Loucy (cell line): ENCODE measurements at regions not wholly inside any gene's neighbourhood (a gene's known extent, or its start where the extent isn't known, plus 50 kb on each side); places are given as distances from the start of the nearest gene placed in this dataset.

Source experiments
- EZH2phosphoT487 ChIP-seq: fragments of 200-600 bp; IDR thresholded peaks from 2 replicates; pipeline ENCODE4 v1.6.1; 2018; ENCODE audit warnings: antibody characterized with exemption, mild to moderate bottlenecking, moderate library complexity, borderline replicate concordance
- TF ChIP-seq, protein P1 (sequence below): fragments of 200-600 bp; sonication (generic); conservative IDR thresholded peaks from 2 replicates; pipeline ENCODE4 v1.5.1; 2014; ENCODE audit warnings: mild to moderate bottlenecking, antibody characterized with exemption, low read length

DNA sequence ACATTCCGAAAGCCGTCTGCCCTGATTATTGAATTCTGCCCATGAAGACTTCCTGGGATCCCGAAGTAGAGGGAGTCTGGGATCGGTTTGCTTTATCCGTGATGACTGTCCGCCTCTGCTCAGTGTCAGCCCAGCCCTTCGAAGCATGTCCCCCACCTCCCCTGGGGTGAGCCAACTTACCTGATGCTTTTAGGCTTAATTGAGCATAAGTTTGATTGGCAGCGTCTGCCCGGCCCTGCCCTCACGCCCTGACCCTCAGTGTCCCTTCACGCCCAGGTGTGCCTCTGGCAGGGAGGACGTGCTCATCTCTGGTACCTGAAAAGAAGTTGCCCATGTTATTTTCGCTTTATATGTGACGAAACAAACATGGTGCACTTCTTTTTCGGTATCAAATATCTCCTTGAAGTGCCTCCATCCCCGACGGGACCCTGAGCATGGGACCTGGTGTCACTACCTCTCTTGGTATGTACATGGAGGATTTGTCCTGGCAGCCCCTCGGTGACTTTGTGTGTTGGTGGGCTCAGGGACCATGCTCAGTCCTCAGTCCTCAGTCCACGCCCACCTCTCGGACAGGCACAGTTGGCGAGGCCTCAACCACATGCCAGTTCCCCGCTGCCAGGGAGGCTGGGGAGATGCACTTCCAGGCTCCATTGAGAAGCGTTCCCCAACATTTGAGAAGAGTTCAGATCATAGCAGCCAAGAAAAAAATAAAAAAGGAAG lies 130.1 kb upstream of the RTL1 start:
- TF ChIP-seq, protein P1, sequence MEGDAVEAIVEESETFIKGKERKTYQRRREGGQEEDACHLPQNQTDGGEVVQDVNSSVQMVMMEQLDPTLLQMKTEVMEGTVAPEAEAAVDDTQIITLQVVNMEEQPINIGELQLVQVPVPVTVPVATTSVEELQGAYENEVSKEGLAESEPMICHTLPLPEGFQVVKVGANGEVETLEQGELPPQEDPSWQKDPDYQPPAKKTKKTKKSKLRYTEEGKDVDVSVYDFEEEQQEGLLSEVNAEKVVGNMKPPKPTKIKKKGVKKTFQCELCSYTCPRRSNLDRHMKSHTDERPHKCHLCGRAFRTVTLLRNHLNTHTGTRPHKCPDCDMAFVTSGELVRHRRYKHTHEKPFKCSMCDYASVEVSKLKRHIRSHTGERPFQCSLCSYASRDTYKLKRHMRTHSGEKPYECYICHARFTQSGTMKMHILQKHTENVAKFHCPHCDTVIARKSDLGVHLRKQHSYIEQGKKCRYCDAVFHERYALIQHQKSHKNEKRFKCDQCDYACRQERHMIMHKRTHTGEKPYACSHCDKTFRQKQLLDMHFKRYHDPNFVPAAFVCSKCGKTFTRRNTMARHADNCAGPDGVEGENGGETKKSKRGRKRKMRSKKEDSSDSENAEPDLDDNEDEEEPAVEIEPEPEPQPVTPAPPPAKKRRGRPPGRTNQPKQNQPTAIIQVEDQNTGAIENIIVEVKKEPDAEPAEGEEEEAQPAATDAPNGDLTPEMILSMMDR, result no peak
- TF ChIP-seq EZH2phosphoT487, result no peak
